Astrocyte (in vitro differentiated cells and primary cell): ENCODE measurements at regions not wholly inside any gene's neighbourhood (a gene's known extent, or its start where the extent isn't known, plus 50 kb on each side); places are given as distances from the start of the nearest gene placed in this dataset.

Source experiments
- CTCF ChIP-seq: IDR thresholded peaks from 2 replicates; pipeline ENCODE4 v1.5.1; 2011; ENCODE audit warnings: low read depth, mild to moderate bottlenecking, inconsistent platforms, low read length, moderate library complexity; ENCODE audit not compliant: insufficient read depth
- EZH2 ChIP-seq: IDR thresholded peaks from 2 replicates; pipeline ENCODE4 v1.6.1; 2012; ENCODE audit warnings: mild to moderate bottlenecking, low read length, inconsistent platforms; ENCODE audit not compliant: insufficient read depth

- TF ChIP-seq EZH2 (no peak), CTCF (no peak)
Observed at GRCh38 chr4:54823616-54824015, 165.9 kb downstream of the KIT start.
